SK-N-SH treated with all-trans-retinoic acid at 6 μM for 48 hours (cell line): ENCODE measurements at regions not wholly inside any gene's neighbourhood (a gene's known extent, or its start where the extent isn't known, plus 50 kb on each side); places are given as distances from the start of the nearest gene placed in this dataset.
A peak's percentile ranks its signal among the peaks of the same experiment; 100 is the strongest.

Experiments used
- ATAC-seq: fragments of 200-7000 bp; cut with Tn5 transposase; 3 replicates; pipeline ENCODE4 v1.9.1; 2020; ENCODE audit warnings: mild to moderate bottlenecking, moderate library complexity
- ARNTL ChIP-seq: fragments of 450-650 bp; formaldehyde crosslinking; IDR thresholded peaks from 2 replicates; pipeline ENCODE4 v1.5.0; 2020; ENCODE audit warnings: low read depth, mild to moderate bottlenecking, moderate library complexity, borderline replicate concordance
- BACH2 ChIP-seq: fragments of 250-450 bp; sonication (Bioruptor Pico); IDR thresholded peaks from 2 replicates; pipeline ENCODE4 v1.9.0; 2021; ENCODE audit warnings: mild to moderate bottlenecking, borderline replicate concordance
- CREB5 ChIP-seq: fragments of 250-450 bp; sonication (Bioruptor Pico); IDR thresholded peaks from 2 replicates; pipeline ENCODE4 v1.5.1; 2020; ENCODE audit warnings: low read depth, mild to moderate bottlenecking, moderate library complexity
- CSDC2 ChIP-seq: fragments of 250-450 bp; sonication (Bioruptor Pico); IDR thresholded peaks from 2 replicates; pipeline ENCODE4 v1.5.0; 2020; ENCODE audit warnings: mild to moderate bottlenecking, moderate library complexity
- CSRNP3 ChIP-seq: fragments of 250-450 bp; sonication (Bioruptor Pico); IDR thresholded peaks from 2 replicates; pipeline ENCODE4 v1.5.1; 2021; ENCODE audit warnings: mild to moderate bottlenecking, moderate library complexity
- ESRRG ChIP-seq: fragments of 250-450 bp; sonication (Bioruptor Pico); IDR thresholded peaks from 2 replicates; pipeline ENCODE4 v1.6.1; 2021; ENCODE audit warnings: mild to moderate bottlenecking
- GLIS3 ChIP-seq: fragments of 250-450 bp; sonication (Bioruptor Pico); IDR thresholded peaks from 2 replicates; pipeline ENCODE4 v1.5.0; 2020; ENCODE audit warnings: mild to moderate bottlenecking, moderate library complexity
- ISL1 ChIP-seq: fragments of 250-450 bp; sonication (Bioruptor Pico); IDR thresholded peaks from 2 replicates; pipeline ENCODE4 v2.1.2; 2022; ENCODE audit warnings: mild to moderate bottlenecking, moderate library complexity
- OSR1 ChIP-seq: fragments of 250-450 bp; sonication (Bioruptor Pico); IDR thresholded peaks from 2 replicates; pipeline ENCODE4 v1.8.0; 2022; ENCODE audit warnings: moderate library complexity, mild to moderate bottlenecking, inconsistent platforms
- PPARA ChIP-seq: fragments of 250-450 bp; sonication (Bioruptor Pico); IDR thresholded peaks from 2 replicates; pipeline ENCODE4 v1.5.0; 2020; ENCODE audit warnings: mild to moderate bottlenecking, borderline replicate concordance
- RARB ChIP-seq: fragments of 250-450 bp; sonication (Bioruptor Pico); IDR thresholded peaks from 2 replicates; pipeline ENCODE4 v1.8.0; 2021; ENCODE audit warnings: mild to moderate bottlenecking, moderate library complexity
- SNAI2 ChIP-seq: fragments of 250-450 bp; sonication (Bioruptor Pico); IDR thresholded peaks from 2 replicates; pipeline ENCODE4 v1.5.0; 2020; ENCODE audit warnings: mild to moderate bottlenecking, moderate library complexity
- TCF4 ChIP-seq: fragments of 250-450 bp; sonication (Bioruptor Pico); IDR thresholded peaks from 2 replicates; pipeline ENCODE4 v1.8.0; 2021; ENCODE audit warnings: mild to moderate bottlenecking, moderate library complexity, borderline replicate concordance
- TOX ChIP-seq: fragments of 250-450 bp; sonication (Bioruptor Pico); IDR thresholded peaks from 2 replicates; pipeline ENCODE4 v1.8.0; 2021; ENCODE audit warnings: mild to moderate bottlenecking, moderate library complexity, borderline replicate concordance
- TSHZ2 ChIP-seq: fragments of 250-450 bp; sonication (Bioruptor Pico); IDR thresholded peaks from 2 replicates; pipeline ENCODE4 v1.5.0; 2020; ENCODE audit warnings: mild to moderate bottlenecking, moderate library complexity
- ZC3H10 ChIP-seq: fragments of 250-450 bp; sonication (Bioruptor Pico); IDR thresholded peaks from 2 replicates; pipeline ENCODE4 v1.5.1; 2021; ENCODE audit warnings: mild to moderate bottlenecking, moderate library complexity
- ZFP3 ChIP-seq: fragments of 250-450 bp; sonication (Bioruptor Pico); IDR thresholded peaks from 2 replicates; pipeline ENCODE4 v1.5.0; 2020; ENCODE audit warnings: mild to moderate bottlenecking, moderate library complexity
- ZFP30 ChIP-seq: fragments of 450-650 bp; formaldehyde crosslinking; IDR thresholded peaks from 2 replicates; pipeline ENCODE4 v1.5.0; 2022; ENCODE audit warnings: mild to moderate bottlenecking, moderate library complexity
- ZNF565 ChIP-seq: fragments of 450-650 bp; formaldehyde crosslinking; conservative IDR thresholded peaks from 2 replicates; pipeline ENCODE4 v1.5.0; 2020; ENCODE audit warnings: low read depth, mild to moderate bottlenecking, moderate library complexity
- ZNF70 ChIP-seq: fragments of 450-650 bp; formaldehyde crosslinking; IDR thresholded peaks from 2 replicates; pipeline ENCODE4 v1.5.0; 2020; ENCODE audit warnings: mild to moderate bottlenecking, moderate library complexity
- ZNF8 ChIP-seq: fragments of 450-650 bp; formaldehyde crosslinking; IDR thresholded peaks from 2 replicates; pipeline ENCODE4 v1.5.0; 2020; ENCODE audit warnings: mild to moderate bottlenecking, moderate library complexity
- TF ChIP-seq, protein P1 (sequence below): fragments of 250-450 bp; sonication (Bioruptor Pico); IDR thresholded peaks from 2 replicates; pipeline ENCODE4 v1.8.0; 2020; ENCODE audit warnings: mild to moderate bottlenecking, moderate library complexity, borderline replicate concordance
- TF ChIP-seq, protein P2 (sequence below): fragments of 250-450 bp; sonication (Bioruptor Pico); IDR thresholded peaks from 2 replicates; pipeline ENCODE4 v1.8.0; 2021; ENCODE audit warnings: low read depth, mild to moderate bottlenecking, moderate library complexity, borderline replicate concordance

- 0 out of 3 replicates have a peak, but pooled peaks have one; percentile 32 for ATAC-seq
These were observed 354.5 kb upstream of the FTMT start for GRCh38 chr5:121497176-121497575.

DNA sequence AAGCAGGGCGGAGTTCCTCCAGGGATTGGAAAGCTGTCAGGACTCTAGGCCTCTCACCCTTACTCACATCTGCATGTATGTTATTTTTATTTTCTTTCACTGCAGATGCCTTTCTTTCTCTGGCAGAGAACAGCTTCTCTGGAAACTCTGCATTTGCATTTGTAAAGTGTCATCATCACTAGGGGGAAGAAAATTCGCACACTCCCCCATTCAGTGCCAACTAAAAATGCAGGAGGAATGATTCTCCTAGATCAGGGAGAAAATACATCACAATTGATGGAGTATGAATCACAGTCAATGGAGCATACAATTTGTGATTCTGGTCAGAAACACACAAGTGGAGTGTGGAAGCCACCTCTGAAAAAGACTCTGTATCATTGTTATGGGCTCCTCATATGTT is 351.4 kb upstream of the FTMT start:
- TF ChIP-seq OSR1 (CRISPR knock-in tag) (no peak), SNAI2 (CRISPR knock-in tag) (no peak), ZFP3 (no peak), CSDC2 (no peak), GLIS3 (no peak), ZC3H10 (CRISPR knock-in tag) (no peak), TCF4 (CRISPR knock-in tag) (no peak), PPARA (CRISPR knock-in tag) (no peak), TOX (CRISPR knock-in tag) (no peak), ZNF565 (CRISPR knock-in tag) (no peak), ESRRG (CRISPR knock-in tag) (no peak), CREB5 (no peak), ZNF8 (no peak), BACH2 (CRISPR knock-in tag) (no peak), RARB (CRISPR knock-in tag) (no peak), ISL1 (CRISPR knock-in tag) (no peak), CSRNP3 (CRISPR knock-in tag) (no peak), ZFP30 (CRISPR knock-in tag) (no peak), ZNF70 (CRISPR knock-in tag) (no peak)
- TF ChIP-seq, protein P1, sequence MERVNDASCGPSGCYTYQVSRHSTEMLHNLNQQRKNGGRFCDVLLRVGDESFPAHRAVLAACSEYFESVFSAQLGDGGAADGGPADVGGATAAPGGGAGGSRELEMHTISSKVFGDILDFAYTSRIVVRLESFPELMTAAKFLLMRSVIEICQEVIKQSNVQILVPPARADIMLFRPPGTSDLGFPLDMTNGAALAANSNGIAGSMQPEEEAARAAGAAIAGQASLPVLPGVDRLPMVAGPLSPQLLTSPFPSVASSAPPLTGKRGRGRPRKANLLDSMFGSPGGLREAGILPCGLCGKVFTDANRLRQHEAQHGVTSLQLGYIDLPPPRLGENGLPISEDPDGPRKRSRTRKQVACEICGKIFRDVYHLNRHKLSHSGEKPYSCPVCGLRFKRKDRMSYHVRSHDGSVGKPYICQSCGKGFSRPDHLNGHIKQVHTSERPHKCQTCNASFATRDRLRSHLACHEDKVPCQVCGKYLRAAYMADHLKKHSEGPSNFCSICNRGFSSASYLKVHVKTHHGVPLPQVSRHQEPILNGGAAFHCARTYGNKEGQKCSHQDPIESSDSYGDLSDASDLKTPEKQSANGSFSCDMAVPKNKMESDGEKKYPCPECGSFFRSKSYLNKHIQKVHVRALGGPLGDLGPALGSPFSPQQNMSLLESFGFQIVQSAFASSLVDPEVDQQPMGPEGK (CRISPR knock-in tag), result no peak
- ATAC-seq, result no peak

More at GRCh38 chr5:121497176-121497575, 354.5 kb upstream of the FTMT start:
- TF ChIP-seq ZFP30 (CRISPR knock-in tag), result no peak
- no peak for TF ChIP-seq ARNTL (CRISPR knock-in tag)
- TF ChIP-seq TCF4 (CRISPR knock-in tag), result no peak
- no peak for TF ChIP-seq TOX (CRISPR knock-in tag)
- no peak for TF ChIP-seq ZNF8
- TF ChIP-seq ZNF565 (CRISPR knock-in tag), result no peak

DNA sequence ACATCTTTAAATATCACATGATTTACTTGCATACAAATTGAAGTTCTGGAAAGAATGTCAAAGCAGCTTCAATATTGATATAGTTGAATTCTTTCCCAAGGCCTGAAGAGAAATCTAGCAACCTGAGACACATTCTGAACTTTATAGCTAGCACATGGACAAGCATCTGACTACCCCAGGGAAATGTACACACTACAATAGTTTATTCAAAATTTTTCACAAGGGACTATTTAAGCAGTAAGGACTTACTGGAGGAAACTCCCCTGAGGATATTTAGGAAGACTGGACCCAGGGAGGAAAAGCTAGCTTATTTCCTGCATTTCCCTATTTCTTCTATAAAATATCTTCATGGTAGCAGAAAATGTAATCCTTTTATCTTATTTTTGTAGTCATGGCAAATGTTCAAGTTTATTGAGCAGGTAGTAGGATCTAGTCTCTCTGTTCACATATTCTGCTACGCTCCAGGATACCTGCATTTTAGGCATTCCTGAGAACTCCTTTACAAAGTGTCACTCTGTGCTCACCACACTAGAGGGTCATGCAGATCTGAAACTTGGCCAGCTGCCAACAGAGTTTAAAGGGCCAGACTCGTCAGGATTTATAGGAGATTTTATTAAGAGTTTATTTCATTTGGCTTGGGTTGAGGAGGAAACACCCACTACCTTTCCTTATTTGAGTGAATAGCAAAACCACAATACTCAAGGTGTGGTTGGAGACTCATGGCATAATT is 348.4 kb upstream of the FTMT start:
- ATAC-seq, result peak; percentile 51; the same call in 2 of the 3 replicates
- no peak for TF ChIP-seq ZFP30 (CRISPR knock-in tag)
- TF ChIP-seq, protein P1 (CRISPR knock-in tag), result no peak
- TF ChIP-seq TOX (CRISPR knock-in tag), result no peak
- TF ChIP-seq CSRNP3 (CRISPR knock-in tag), result no peak
- TF ChIP-seq ZNF70 (CRISPR knock-in tag), result no peak
- no peak for TF ChIP-seq CSDC2
- TF ChIP-seq, protein P2, sequence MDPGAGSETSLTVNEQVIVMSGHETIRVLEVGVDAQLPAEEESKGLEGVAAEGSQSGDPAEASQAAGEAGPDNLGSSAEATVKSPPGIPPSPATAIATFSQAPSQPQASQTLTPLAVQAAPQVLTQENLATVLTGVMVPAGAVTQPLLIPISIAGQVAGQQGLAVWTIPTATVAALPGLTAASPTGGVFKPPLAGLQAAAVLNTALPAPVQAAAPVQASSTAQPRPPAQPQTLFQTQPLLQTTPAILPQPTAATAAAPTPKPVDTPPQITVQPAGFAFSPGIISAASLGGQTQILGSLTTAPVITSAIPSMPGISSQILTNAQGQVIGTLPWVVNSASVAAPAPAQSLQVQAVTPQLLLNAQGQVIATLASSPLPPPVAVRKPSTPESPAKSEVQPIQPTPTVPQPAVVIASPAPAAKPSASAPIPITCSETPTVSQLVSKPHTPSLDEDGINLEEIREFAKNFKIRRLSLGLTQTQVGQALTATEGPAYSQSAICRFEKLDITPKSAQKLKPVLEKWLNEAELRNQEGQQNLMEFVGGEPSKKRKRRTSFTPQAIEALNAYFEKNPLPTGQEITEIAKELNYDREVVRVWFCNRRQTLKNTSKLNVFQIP (CRISPR knock-in tag), result no peak
- no peak for TF ChIP-seq RARB (CRISPR knock-in tag)
- no peak for TF ChIP-seq CREB5
- no peak for TF ChIP-seq TSHZ2
- no peak for TF ChIP-seq ZNF565 (CRISPR knock-in tag)
- no peak for TF ChIP-seq ESRRG (CRISPR knock-in tag)
